GM12873 (cell line): ENCODE measurements at regions not wholly inside any gene's neighbourhood (a gene's known extent, or its start where the extent isn't known, plus 50 kb on each side); places are given as distances from the start of the nearest gene placed in this dataset.
A peak's percentile ranks its signal among the peaks of the same experiment; 100 is the strongest.

Source experiments
- CTCF ChIP-seq: IDR thresholded peaks from 2 replicates; pipeline ENCODE4 v1.5.1; 2012; ENCODE audit warnings: low read depth, mild to moderate bottlenecking, moderate library complexity, low read length, control low read depth; ENCODE audit not compliant: insufficient read depth; ENCODE audit errors: missing control alignments

DNA sequence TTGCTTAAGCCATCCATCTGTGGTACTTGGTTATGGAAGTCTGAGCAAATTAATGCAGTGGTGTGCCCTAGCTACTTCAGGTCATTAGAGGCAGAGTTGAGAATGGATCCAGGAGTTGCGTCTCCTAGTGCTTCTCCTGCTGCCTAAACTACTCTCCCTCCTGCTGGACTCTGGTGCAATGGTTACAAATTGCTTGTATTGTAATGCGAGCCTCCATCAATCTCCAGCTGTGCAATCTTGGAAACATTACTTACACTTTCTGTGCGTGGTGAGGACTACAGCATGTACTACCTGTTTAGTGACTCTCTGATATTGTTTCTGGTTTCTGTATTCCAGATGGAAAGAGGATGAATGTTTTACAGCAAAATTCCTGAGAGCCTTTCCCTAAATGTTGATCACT, 119.0 kb upstream of the CYRIA start:
- no peak for TF ChIP-seq CTCF

DNA sequence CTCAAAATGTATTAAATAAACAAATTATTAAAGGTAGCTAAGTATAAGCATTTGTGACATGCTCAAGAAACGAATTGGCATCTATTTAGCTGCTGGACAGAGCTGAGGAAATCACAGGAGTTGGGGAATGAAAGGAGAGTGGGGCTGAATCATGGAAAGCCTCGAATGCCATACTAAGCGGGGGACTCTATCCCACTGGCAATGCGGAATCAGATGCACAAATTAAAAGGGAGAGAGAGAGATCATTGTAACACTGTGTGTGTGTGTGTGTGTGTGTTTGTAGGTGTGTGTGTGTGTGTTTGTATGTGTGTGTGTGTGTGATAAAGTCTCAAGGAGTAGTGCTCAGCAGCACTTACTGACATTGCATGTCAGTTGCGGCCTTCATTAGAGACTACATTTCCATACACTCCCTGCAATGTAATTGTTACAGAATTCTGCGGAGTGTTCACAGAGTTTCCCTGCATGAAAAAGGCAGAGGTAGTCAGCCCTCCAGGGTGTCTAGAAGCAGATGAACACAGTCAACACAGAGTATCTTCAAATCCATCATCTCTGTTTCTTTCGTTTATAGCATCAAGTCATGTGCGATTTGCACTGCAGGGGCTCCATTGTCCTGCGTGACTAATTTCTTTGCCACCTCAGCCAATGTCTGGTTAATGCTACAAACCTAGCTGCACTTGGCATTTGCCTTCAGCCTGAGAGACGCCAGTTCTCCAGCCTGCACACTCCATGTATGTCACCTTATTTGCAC, 111.7 kb upstream of the CYRIA start:
- TF ChIP-seq CTCF = no peak

- no peak for TF ChIP-seq CTCF
Measured at GRCh38 chr2:16775899-16776231, 110.2 kb upstream of the CYRIA start.

DNA sequence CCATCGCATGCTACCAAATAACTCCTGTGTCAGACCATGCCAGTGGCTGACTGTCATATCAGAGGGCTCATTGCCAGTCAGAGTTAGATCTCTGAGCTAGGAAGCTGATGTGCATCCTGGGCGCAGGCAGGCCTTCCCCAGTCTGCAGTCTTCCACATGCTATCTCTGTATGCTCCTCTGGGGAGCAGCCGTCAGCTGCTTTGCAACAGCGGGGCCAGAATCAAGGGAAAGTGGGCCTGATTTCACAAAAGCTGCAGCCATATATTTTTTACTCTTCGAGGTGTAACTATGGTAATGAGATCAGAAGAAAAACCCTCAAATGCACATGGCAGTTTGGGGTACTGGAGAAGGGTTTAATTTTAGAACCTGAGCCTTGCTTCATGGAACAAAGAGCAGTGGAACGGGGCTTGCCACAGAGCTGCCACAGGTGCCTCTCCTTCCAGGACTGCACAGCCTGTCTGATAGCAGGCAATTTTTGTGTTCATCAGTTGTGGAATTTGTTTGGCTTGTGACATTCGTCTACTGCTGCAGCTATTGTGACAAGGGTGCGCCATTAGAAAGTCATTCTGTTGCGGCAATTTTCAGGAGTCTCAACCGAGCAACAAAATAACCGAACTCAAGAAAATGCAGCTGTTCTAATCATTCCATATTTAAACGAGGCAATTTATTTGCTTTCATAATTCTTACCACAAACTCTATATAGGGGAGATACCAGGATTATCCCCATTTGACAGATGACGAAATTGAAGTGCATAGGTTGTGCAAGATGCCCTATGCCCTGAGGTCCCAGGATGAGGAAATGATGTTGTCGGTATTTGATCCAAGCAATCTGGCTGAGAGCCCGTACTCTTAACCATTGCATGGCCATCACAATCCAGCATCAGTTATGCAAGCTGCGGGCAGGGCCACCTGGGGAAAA, 109.6 kb upstream of the CYRIA start:
- TF ChIP-seq CTCF = no peak

- no peak for TF ChIP-seq CTCF
Measured at GRCh38 chr2:16774091-16774490, 108.5 kb upstream of the CYRIA start.

- peak; percentile 61 for TF ChIP-seq CTCF
Measured at GRCh38 chr2:16773080-16773713, 107.6 kb upstream of the CYRIA start.

GRCh38 chr2:16767789-16768476, 102.3 kb upstream of the CYRIA start:
- no peak for TF ChIP-seq CTCF
